ENCODE measurements at regions not wholly inside any gene's neighbourhood (a gene's known extent, or its start where the extent isn't known, plus 50 kb on each side); places are given as distances from the start of the nearest gene placed in this dataset.
"Not testable (repeated sequence)": the region's sequence is repeated elsewhere in the genome, so short reads cannot be mapped to it uniquely, and the experiment has no call there.

- Histone ChIP-seq H3K36me3 (ENCODE audit: insufficient read depth, low read length) (peaks cover 32% of the 10 kb centered on the region), H3K9me3 (ENCODE audit: low read length) (no peaks in the 10 kb centered on the region), H3K4me1 (ENCODE audit: insufficient read depth, low read length) (no peaks in the 10 kb centered on the region), H3K27me3 (ENCODE audit: insufficient read depth, low read length, poor library complexity, severe bottlenecking) (no peaks in the 10 kb centered on the region), H3K27ac (ENCODE audit: low read depth, low read length) (no peak overlapping the region), H3K4me3 (ENCODE audit: low read length) (no peak overlapping the region)
- DNase-seq: no peak
- H3K27me3 Mint-ChIP-seq: no peaks in the 10 kb centered on the region
- peak overlapping the region in 1 of 8 donors; percentile 57 for H3K27ac Mint-ChIP-seq
- ChIA-PET CTCF (no interaction called here), POLR2A (no interaction called here)
- H3K36me3 Mint-ChIP-seq: peaks cover 25 to 85% (median 29%) of the 10 kb centered on the region in 3 donors
- H3K9me3 Mint-ChIP-seq: no peaks in the 10 kb centered on the region
- H3K4me1 Mint-ChIP-seq: peaks cover 0 to 4% (median 1%) of the 10 kb centered on the region in 3 donors
- H3K4me3 Mint-ChIP-seq: no peak overlapping the region
Measured at GRCh38 chr7:149607683-149608082, 110.1 kb upstream of the ZNF746 start.

GRCh38 chr7:149606826-149607225 lies 109.2 kb upstream of the ZNF746 start:
- Histone ChIP-seq H3K4me3 (ENCODE audit: low read length) (no peak overlapping the region), H3K27ac (ENCODE audit: low read depth, low read length) (no peak overlapping the region), H3K9me3 (ENCODE audit: low read length) (no peaks in the 10 kb centered on the region), H3K36me3 (ENCODE audit: insufficient read depth, low read length) (peaks cover 23% of the 10 kb centered on the region), H3K27me3 (ENCODE audit: insufficient read depth, low read length, poor library complexity, severe bottlenecking) (no peaks in the 10 kb centered on the region), H3K4me1 (ENCODE audit: insufficient read depth, low read length) (no peaks in the 10 kb centered on the region)
- DNase-seq: no peak
- peaks cover 20 to 83% (median 26%) of the 10 kb centered on the region in 3 donors for H3K36me3 Mint-ChIP-seq
- H3K4me1 Mint-ChIP-seq: peaks cover 2 to 6% (median 2%) of the 10 kb centered on the region in 3 donors
- CTCF ChIA-PET: no interaction called here
- no peaks in the 10 kb centered on the region for H3K27me3 Mint-ChIP-seq
- no peak overlapping the region for H3K4me3 Mint-ChIP-seq
- H3K27ac Mint-ChIP-seq: peak overlapping the region in 2 of 8 donors; percentile 64 to 67
- POLR2A ChIA-PET: no interaction called here
- H3K9me3 Mint-ChIP-seq: no peaks in the 10 kb centered on the region

- no peak for DNase-seq
- peaks cover 20 to 76% (median 26%) of the 10 kb centered on the region in 3 donors for H3K36me3 Mint-ChIP-seq
- H3K27me3 Mint-ChIP-seq: no peaks in the 10 kb centered on the region
- H3K9me3 ChIP-seq (ENCODE audit: low read length): no peaks in the 10 kb centered on the region
- no peak overlapping the region for H3K4me3 Mint-ChIP-seq
- no peaks in the 10 kb centered on the region for H3K9me3 Mint-ChIP-seq
- ChIA-PET POLR2A (no interaction called here), CTCF (no interaction called here)
- no peak overlapping the region for H3K27ac ChIP-seq (ENCODE audit: low read depth, low read length)
- peaks cover 1% of the 10 kb centered on the region for H3K4me1 ChIP-seq (ENCODE audit: insufficient read depth, low read length)
- peaks cover 9 to 17% (median 11%) of the 10 kb centered on the region in 3 donors for H3K4me1 Mint-ChIP-seq
- peak overlapping the region in 3 of 8 donors; percentile 37 to 82 (median 64) for H3K27ac Mint-ChIP-seq
- peaks cover 16% of the 10 kb centered on the region for H3K36me3 ChIP-seq (ENCODE audit: insufficient read depth, low read length)
- no peak overlapping the region for H3K4me3 ChIP-seq (ENCODE audit: low read length)
- H3K27me3 ChIP-seq (ENCODE audit: insufficient read depth, low read length, poor library complexity, severe bottlenecking): no peaks in the 10 kb centered on the region
Measured at GRCh38 chr7:149605696-149606095, 108.1 kb upstream of the ZNF746 start.

- H3K27me3 Mint-ChIP-seq: no peaks in the 10 kb centered on the region
- no peaks in the 10 kb centered on the region for H3K9me3 Mint-ChIP-seq
- CTCF ChIA-PET: interaction anchor here (0.7 kb wide), 1 partner anchor 20 kb away, joined by 3 read pairs; no protein-coding TSS in a partner anchor
- no peak overlapping the region for H3K27ac ChIP-seq (ENCODE audit: low read depth, low read length)
- peaks cover 12% of the 10 kb centered on the region for H3K4me1 ChIP-seq (ENCODE audit: insufficient read depth, low read length)
- H3K27ac Mint-ChIP-seq: no peak overlapping the region
- peaks cover 22 to 67% (median 26%) of the 10 kb centered on the region in 3 donors for H3K36me3 Mint-ChIP-seq
- no peaks in the 10 kb centered on the region for H3K27me3 ChIP-seq (ENCODE audit: insufficient read depth, low read length, poor library complexity, severe bottlenecking)
- peaks cover 21 to 29% (median 23%) of the 10 kb centered on the region in 3 donors for H3K4me1 Mint-ChIP-seq
- peaks cover 9% of the 10 kb centered on the region for H3K36me3 ChIP-seq (ENCODE audit: insufficient read depth, low read length)
- no peak overlapping the region for H3K4me3 Mint-ChIP-seq
- POLR2A ChIA-PET: no interaction called here
- no peak for DNase-seq
- H3K4me3 ChIP-seq (ENCODE audit: low read length): no peak overlapping the region
- H3K9me3 ChIP-seq (ENCODE audit: low read length): no peaks in the 10 kb centered on the region
Measured at GRCh38 chr7:149604521-149604920, 106.9 kb upstream of the ZNF746 start.

GRCh38 chr7:149600669-149601330 lies 103.2 kb upstream of the ZNF746 start:
- H3K27ac ChIP-seq (ENCODE audit: low read depth, low read length); H3K27me3 ChIP-seq (ENCODE audit: insufficient read depth, low read length, poor library complexity, severe bottlenecking); H3K9me3 Mint-ChIP-seq; H3K36me3 ChIP-seq (ENCODE audit: insufficient read depth, low read length); H3K9me3 ChIP-seq (ENCODE audit: low read length); H3K4me3 ChIP-seq (ENCODE audit: low read length); H3K27me3 Mint-ChIP-seq; POLR2A ChIA-PET: not testable (repeated sequence)
- peak in 3 of 5 donors; percentile 39 to 59 (median 56) for DNase-seq
- peaks cover 19 to 66% (median 21%) of the 10 kb centered on the region in 3 donors for H3K36me3 Mint-ChIP-seq
- CTCF ChIA-PET: interaction anchor here (2.0 kb wide), 1 partner anchor 24 kb away, joined by 9 read pairs; no protein-coding TSS in a partner anchor
- peak overlapping the region in 6 of 8 donors; percentile 29 to 89 (median 84) for H3K27ac Mint-ChIP-seq
- peak overlapping the region; percentile 19 to 78 (median 61) for H3K4me3 Mint-ChIP-seq
- H3K4me1 ChIP-seq (ENCODE audit: insufficient read depth, low read length): peaks cover 19% of the 10 kb centered on the region
- peaks cover 32 to 37% (median 34%) of the 10 kb centered on the region in 3 donors for H3K4me1 Mint-ChIP-seq

GRCh38 chr7:149599636-149600206 lies 102.1 kb upstream of the ZNF746 start:
- Mint-ChIP-seq H3K9me3 (no peaks in the 10 kb centered on the region), H3K4me1 (peaks cover 32 to 37% (median 34%) of the 10 kb centered on the region in 3 donors), H3K27me3 (no peaks in the 10 kb centered on the region), H3K36me3 (peaks cover 21 to 70% (median 21%) of the 10 kb centered on the region in 3 donors), H3K4me3 (peak overlapping the region; percentile 9 to 78 (median 61)), H3K27ac (peak overlapping the region; percentile 21 to 89 (median 80))
- Histone ChIP-seq H3K27ac (ENCODE audit: low read depth, low read length) (no peak overlapping the region), H3K4me1 (ENCODE audit: insufficient read depth, low read length) (peaks cover 19% of the 10 kb centered on the region), H3K27me3 (ENCODE audit: insufficient read depth, low read length, poor library complexity, severe bottlenecking) (no peaks in the 10 kb centered on the region), H3K36me3 (ENCODE audit: insufficient read depth, low read length) (peaks cover 8% of the 10 kb centered on the region), H3K9me3 (ENCODE audit: low read length) (no peaks in the 10 kb centered on the region), H3K4me3 (ENCODE audit: low read length) (no peak overlapping the region)
- POLR2A ChIA-PET: interaction anchor here (0.6 kb wide), 1 partner anchor 315 kb away, joined by 3 read pairs; no protein-coding TSS in a partner anchor
- CTCF ChIA-PET: interaction anchor here (1.8 to 2.0 kb wide), 2 partner anchors 25 kb away, joined by 6 to 9 read pairs; no protein-coding TSS in a partner anchor
- peak in 1 of 5 donors; percentile 30 for DNase-seq

- peak overlapping the region in 3 of 8 donors; percentile 25 to 84 (median 66) for H3K27ac Mint-ChIP-seq
Measured at GRCh38 chr7:149598721-149599308, 101.2 kb upstream of the ZNF746 start.

GRCh38 chr7:149597789-149598188 lies 100.2 kb upstream of the ZNF746 start:
- H3K9me3 Mint-ChIP-seq; DNase-seq; H3K4me3 Mint-ChIP-seq; H3K27me3 Mint-ChIP-seq; H3K9me3 ChIP-seq (ENCODE audit: low read length); H3K4me3 ChIP-seq (ENCODE audit: low read length); H3K27me3 ChIP-seq (ENCODE audit: insufficient read depth, low read length, poor library complexity, severe bottlenecking); H3K36me3 ChIP-seq (ENCODE audit: insufficient read depth, low read length); H3K27ac ChIP-seq (ENCODE audit: low read depth, low read length); POLR2A ChIA-PET: not testable (repeated sequence)
- H3K27ac Mint-ChIP-seq: peak overlapping the region in 1 of 8 donors; percentile 35
- CTCF ChIA-PET: interaction anchor here (1.8 kb wide), 1 partner anchor 27 kb away, joined by 6 read pairs; no protein-coding TSS in a partner anchor
- peaks cover 15 to 70% (median 19%) of the 10 kb centered on the region in 3 donors for H3K36me3 Mint-ChIP-seq
- H3K4me1 ChIP-seq (ENCODE audit: insufficient read depth, low read length): peaks cover 19% of the 10 kb centered on the region
- peaks cover 32 to 40% (median 40%) of the 10 kb centered on the region in 3 donors for H3K4me1 Mint-ChIP-seq

More at GRCh38 chr7:149598721-149599308, 101.2 kb upstream of the ZNF746 start:
- Mint-ChIP-seq H3K4me3 (peak overlapping the region in 1 of 7 donors; percentile 20), H3K4me1 (peaks cover 32 to 40% (median 39%) of the 10 kb centered on the region in 3 donors), H3K27me3 (no peaks in the 10 kb centered on the region), H3K9me3 (no peaks in the 10 kb centered on the region), H3K36me3 (peaks cover 21 to 73% (median 22%) of the 10 kb centered on the region in 3 donors)
- Histone ChIP-seq H3K27me3 (ENCODE audit: insufficient read depth, low read length, poor library complexity, severe bottlenecking) (no peaks in the 10 kb centered on the region), H3K4me1 (ENCODE audit: insufficient read depth, low read length) (peaks cover 19% of the 10 kb centered on the region), H3K9me3 (ENCODE audit: low read length) (no peaks in the 10 kb centered on the region), H3K27ac (ENCODE audit: low read depth, low read length) (no peak overlapping the region), H3K4me3 (ENCODE audit: low read length) (no peak overlapping the region), H3K36me3 (ENCODE audit: insufficient read depth, low read length) (peaks cover 8% of the 10 kb centered on the region)
- no peak for DNase-seq
- POLR2A ChIA-PET: no interaction called here
- CTCF ChIA-PET: interaction anchor here (1.8 kb wide), 1 partner anchor 26 kb away, joined by 6 read pairs; no protein-coding TSS in a partner anchor
